IPS-11a (cell line): ENCODE measurements at regions not wholly inside any gene's neighbourhood (a gene's known extent, or its start where the extent isn't known, plus 50 kb on each side); places are given as distances from the start of the nearest gene placed in this dataset.
"Not testable (repeated sequence)": the region's sequence is repeated elsewhere in the genome, so short reads cannot be mapped to it uniquely, and the experiment has no call there.

ENCODE experiments used
- H3K4me3 ChIP-seq: one replicate; pipeline ENCODE4 v1.5.1; 2013; ENCODE audit warnings: low read depth, low read length, control low read depth

- not testable (repeated sequence) for H3K4me3 ChIP-seq
Measured at GRCh38 chr17:21514567-21514966, 138.4 kb downstream of the KCNJ12 start.

- no peak overlapping the region for H3K4me3 ChIP-seq
Measured at GRCh38 chr17:21517538-21518293, 141.6 kb downstream of the KCNJ12 start.

- no peak overlapping the region for H3K4me3 ChIP-seq
Measured at GRCh38 chr17:21522755-21523336, 146.7 kb downstream of the KCNJ12 start.

GRCh38 chr17:21523497-21524210, 147.5 kb downstream of the KCNJ12 start:
- no peak overlapping the region for H3K4me3 ChIP-seq

- no peak overlapping the region for H3K4me3 ChIP-seq
Measured at GRCh38 chr17:21524211-21524591, 148.0 kb downstream of the KCNJ12 start.

GRCh38 chr17:21525464-21526130, 149.4 kb downstream of the KCNJ12 start:
- H3K4me3 ChIP-seq, result no peak overlapping the region

GRCh38 chr17:21528031-21528695, 152.0 kb downstream of the KCNJ12 start:
- H3K4me3 ChIP-seq, result no peak overlapping the region

- H3K4me3 ChIP-seq, result no peak overlapping the region
Measured at GRCh38 chr17:21530311-21530710, 154.2 kb downstream of the KCNJ12 start.

- H3K4me3 ChIP-seq, result no peak overlapping the region
Measured at GRCh38 chr17:21530841-21531240, 154.7 kb downstream of the KCNJ12 start.

GRCh38 chr17:21532763-21533385, 156.7 kb downstream of the KCNJ12 start:
- H3K4me3 ChIP-seq, result no peak overlapping the region

- H3K4me3 ChIP-seq, result no peak overlapping the region
Measured at GRCh38 chr17:21535686-21536375, 156.5 kb upstream of the KCNJ18 start.

- no peak overlapping the region for H3K4me3 ChIP-seq
Measured at GRCh38 chr17:21537302-21537701, 155.0 kb upstream of the KCNJ18 start.

- no peak overlapping the region for H3K4me3 ChIP-seq
Measured at GRCh38 chr17:21538615-21539014, 153.7 kb upstream of the KCNJ18 start.

GRCh38 chr17:21539146-21539545, 153.2 kb upstream of the KCNJ18 start:
- no peak overlapping the region for H3K4me3 ChIP-seq

GRCh38 chr17:21540502-21540901, 151.8 kb upstream of the KCNJ18 start:
- H3K4me3 ChIP-seq, result no peak overlapping the region

GRCh38 chr17:21542070-21542469, 150.3 kb upstream of the KCNJ18 start:
- no peak overlapping the region for H3K4me3 ChIP-seq

- no peak overlapping the region for H3K4me3 ChIP-seq
Measured at GRCh38 chr17:21542991-21543390, 149.3 kb upstream of the KCNJ18 start.

GRCh38 chr17:21545064-21545463, 147.3 kb upstream of the KCNJ18 start:
- H3K4me3 ChIP-seq, result no peak overlapping the region

- no peak overlapping the region for H3K4me3 ChIP-seq
Measured at GRCh38 chr17:21548236-21548635, 144.1 kb upstream of the KCNJ18 start.

- no peak overlapping the region for H3K4me3 ChIP-seq
Measured at GRCh38 chr17:21549107-21549687, 143.1 kb upstream of the KCNJ18 start.
